Nephron progenitor cell (in vitro differentiated cells): ENCODE measurements at regions not wholly inside any gene's neighbourhood (a gene's known extent, or its start where the extent isn't known, plus 50 kb on each side); places are given as distances from the start of the nearest gene placed in this dataset.

Source experiments
- DNase-seq: peaks from one replicate; pipeline ENCODE4 v3.0.0; 2021
- H3K27ac Mint-ChIP-seq: 2 replicates; pipeline ENCODE4 v1.8.0; 2021; ENCODE audit warnings: mild to moderate bottlenecking, moderate library complexity, mixed read lengths
- H3K27me3 Mint-ChIP-seq: 2 replicates; pipeline ENCODE4 v1.8.0; 2021; ENCODE audit warnings: mild to moderate bottlenecking, low read depth, mixed read lengths; ENCODE audit not compliant: poor library complexity
- H3K36me3 Mint-ChIP-seq: 2 replicates; pipeline ENCODE4 v1.8.0; 2021; ENCODE audit warnings: low read depth, mixed read lengths
- H3K4me1 Mint-ChIP-seq: 2 replicates; pipeline ENCODE4 v1.8.0; 2021; ENCODE audit warnings: mixed read lengths
- H3K4me3 Mint-ChIP-seq: 2 replicates; pipeline ENCODE4 v1.8.0; 2021; ENCODE audit warnings: mild to moderate bottlenecking, moderate library complexity, mixed read lengths
- H3K9me3 Mint-ChIP-seq: 2 replicates; pipeline ENCODE4 v1.8.0; 2021; ENCODE audit warnings: mild to moderate bottlenecking, moderate library complexity, mixed read lengths
- TF ChIP-seq, protein P1 (sequence below): fragments of 200-600 bp; sonication (generic); IDR thresholded peaks from 2 replicates; pipeline ENCODE4 v1.5.0; 2021; ENCODE audit warnings: antibody characterized with exemption

DNA sequence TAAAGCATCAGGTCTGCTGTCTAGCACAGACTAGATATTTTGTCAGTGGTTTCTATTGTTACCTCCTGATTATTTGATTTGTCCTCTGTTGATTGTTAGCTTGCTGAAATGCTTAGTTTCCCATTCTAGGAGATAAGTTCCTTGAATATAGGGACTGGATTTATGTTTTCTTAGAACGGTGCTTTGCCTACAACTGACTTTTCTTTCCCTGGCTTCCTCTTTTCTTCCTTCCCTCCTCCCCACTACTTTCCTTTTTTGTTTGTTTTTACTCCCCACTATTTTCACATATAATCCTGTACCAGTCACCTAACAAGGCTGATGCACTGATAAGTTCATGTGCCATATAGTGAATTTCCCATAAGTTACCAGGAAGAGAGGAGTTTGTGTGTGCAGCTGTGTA is 58.5 kb upstream of the METAP2 start:
- TF ChIP-seq, protein P1, sequence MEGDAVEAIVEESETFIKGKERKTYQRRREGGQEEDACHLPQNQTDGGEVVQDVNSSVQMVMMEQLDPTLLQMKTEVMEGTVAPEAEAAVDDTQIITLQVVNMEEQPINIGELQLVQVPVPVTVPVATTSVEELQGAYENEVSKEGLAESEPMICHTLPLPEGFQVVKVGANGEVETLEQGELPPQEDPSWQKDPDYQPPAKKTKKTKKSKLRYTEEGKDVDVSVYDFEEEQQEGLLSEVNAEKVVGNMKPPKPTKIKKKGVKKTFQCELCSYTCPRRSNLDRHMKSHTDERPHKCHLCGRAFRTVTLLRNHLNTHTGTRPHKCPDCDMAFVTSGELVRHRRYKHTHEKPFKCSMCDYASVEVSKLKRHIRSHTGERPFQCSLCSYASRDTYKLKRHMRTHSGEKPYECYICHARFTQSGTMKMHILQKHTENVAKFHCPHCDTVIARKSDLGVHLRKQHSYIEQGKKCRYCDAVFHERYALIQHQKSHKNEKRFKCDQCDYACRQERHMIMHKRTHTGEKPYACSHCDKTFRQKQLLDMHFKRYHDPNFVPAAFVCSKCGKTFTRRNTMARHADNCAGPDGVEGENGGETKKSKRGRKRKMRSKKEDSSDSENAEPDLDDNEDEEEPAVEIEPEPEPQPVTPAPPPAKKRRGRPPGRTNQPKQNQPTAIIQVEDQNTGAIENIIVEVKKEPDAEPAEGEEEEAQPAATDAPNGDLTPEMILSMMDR, result no peak
- Mint-ChIP-seq H3K4me3 (no peak overlapping the region), H3K27me3 (no peaks in the 10 kb centered on the region), H3K36me3 (no peaks in the 10 kb centered on the region), H3K27ac (no peak overlapping the region), H3K9me3 (peaks cover 4% of the 10 kb centered on the region), H3K4me1 (no peaks in the 10 kb centered on the region)
- DNase-seq, result no peak

DNA sequence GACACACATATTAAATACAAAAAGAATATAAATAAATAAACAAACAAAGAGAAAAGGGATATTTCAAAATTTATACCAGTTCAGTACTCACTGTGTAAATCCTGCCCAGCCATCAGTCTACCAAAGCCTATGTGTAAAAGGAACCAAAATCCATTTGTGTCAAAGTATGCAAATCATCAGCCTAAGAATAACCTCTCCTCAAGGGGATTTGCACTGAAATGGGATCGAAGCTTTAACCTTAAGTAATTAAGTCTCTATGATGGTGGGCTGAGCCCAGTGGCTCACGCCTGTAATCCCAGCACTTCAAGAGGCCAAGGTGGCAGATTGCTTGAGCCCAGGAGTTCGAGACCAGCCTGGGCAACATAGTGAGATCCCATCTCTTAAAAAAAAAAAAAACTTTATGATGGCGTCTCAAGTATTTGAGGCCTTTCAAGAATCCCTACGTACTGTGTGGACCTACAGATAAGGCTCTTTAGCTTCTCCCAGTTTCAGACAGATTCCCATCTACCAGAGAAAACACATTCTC is 57.8 kb upstream of the METAP2 start:
- H3K9me3 Mint-ChIP-seq, result peaks cover 4% of the 10 kb centered on the region
- no peaks in the 10 kb centered on the region for H3K4me1 Mint-ChIP-seq
- H3K27me3 Mint-ChIP-seq, result no peaks in the 10 kb centered on the region
- TF ChIP-seq, protein P1, result no peak
- H3K36me3 Mint-ChIP-seq, result no peaks in the 10 kb centered on the region
- DNase-seq, result no peak
- H3K27ac Mint-ChIP-seq, result no peak overlapping the region
- no peak overlapping the region for H3K4me3 Mint-ChIP-seq

DNA sequence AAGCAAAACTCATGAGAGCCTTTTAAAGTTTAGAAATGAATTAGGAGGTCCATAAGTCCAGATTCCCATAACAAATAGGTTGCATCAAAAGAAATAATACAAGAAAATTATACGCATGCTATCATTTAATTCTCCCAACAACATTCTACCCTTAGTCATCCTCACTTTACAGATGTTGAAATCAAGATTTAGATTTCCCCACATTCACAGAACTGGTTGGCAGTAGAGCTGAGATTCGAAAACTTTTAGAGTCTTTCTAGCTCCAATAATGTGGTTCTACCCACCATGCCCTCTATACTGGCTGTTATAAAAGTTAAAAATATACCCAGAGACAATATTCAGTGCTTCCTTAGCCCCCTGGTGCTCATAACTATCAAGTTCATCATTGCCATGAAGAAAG is 56.6 kb upstream of the METAP2 start:
- Mint-ChIP-seq H3K4me3 (no peak overlapping the region), H3K4me1 (no peaks in the 10 kb centered on the region), H3K9me3 (peaks cover 4% of the 10 kb centered on the region), H3K27me3 (no peaks in the 10 kb centered on the region), H3K27ac (no peak overlapping the region), H3K36me3 (no peaks in the 10 kb centered on the region)
- DNase-seq, result no peak
- TF ChIP-seq, protein P1, result no peak

DNA sequence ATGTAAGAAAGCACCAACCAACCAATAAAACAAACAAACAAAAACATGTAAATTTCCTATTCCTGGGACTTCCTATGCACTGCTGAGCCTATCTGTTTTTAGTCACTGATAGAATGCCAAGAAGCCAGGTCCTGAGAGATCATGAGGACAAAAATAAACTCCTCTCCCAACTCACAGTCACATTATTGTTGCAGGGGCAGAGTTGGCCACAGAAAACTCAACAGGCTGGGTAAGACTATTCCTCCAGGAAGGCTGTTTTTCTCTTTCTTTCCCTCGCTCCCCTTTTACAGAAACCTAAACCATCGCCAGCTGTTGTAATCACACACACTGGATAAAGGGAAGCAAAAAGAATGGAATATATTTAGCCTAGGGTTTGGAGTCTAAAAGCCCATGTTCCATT is 55.8 kb upstream of the METAP2 start:
- TF ChIP-seq, protein P1, result no peak
- Mint-ChIP-seq H3K36me3 (no peaks in the 10 kb centered on the region), H3K4me1 (no peaks in the 10 kb centered on the region), H3K27ac (no peak overlapping the region), H3K4me3 (no peak overlapping the region), H3K27me3 (no peaks in the 10 kb centered on the region), H3K9me3 (peaks cover 4% of the 10 kb centered on the region)
- DNase-seq, result no peak
